ENCODE measurements at regions not wholly inside any gene's neighbourhood (a gene's known extent, or its start where the extent isn't known, plus 50 kb on each side); places are given as distances from the start of the nearest gene placed in this dataset.

DNA sequence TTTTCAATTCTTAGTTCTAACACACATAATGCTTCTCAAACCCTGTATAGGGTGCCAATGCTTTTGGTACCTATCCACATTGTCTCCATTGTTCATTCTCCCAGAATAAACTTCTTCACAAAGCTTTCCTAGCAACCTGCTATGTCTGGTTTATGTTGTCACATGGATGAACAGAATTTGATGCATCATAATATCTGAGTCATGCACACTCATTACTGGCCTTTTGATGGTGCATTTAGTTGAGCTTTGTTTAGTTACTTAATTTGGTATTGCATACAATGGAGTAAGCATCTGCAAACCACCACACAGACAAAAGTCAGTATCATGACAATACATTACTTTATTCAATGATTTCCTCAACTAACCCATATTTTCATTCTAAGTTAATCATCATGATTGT, 511.6 kb downstream of the CDY2B start:
- TF ChIP-seq, protein P1, sequence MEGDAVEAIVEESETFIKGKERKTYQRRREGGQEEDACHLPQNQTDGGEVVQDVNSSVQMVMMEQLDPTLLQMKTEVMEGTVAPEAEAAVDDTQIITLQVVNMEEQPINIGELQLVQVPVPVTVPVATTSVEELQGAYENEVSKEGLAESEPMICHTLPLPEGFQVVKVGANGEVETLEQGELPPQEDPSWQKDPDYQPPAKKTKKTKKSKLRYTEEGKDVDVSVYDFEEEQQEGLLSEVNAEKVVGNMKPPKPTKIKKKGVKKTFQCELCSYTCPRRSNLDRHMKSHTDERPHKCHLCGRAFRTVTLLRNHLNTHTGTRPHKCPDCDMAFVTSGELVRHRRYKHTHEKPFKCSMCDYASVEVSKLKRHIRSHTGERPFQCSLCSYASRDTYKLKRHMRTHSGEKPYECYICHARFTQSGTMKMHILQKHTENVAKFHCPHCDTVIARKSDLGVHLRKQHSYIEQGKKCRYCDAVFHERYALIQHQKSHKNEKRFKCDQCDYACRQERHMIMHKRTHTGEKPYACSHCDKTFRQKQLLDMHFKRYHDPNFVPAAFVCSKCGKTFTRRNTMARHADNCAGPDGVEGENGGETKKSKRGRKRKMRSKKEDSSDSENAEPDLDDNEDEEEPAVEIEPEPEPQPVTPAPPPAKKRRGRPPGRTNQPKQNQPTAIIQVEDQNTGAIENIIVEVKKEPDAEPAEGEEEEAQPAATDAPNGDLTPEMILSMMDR (IDR thresholded peaks at IDR 0.05; ENCODE audit: low read length), result no peak
- no peak for TF ChIP-seq EZH2 (IDR thresholded peaks at IDR 0.05; ENCODE audit: borderline replicate concordance, low read length)
